ENCODE measurements at regions not wholly inside any gene's neighbourhood (a gene's known extent, or its start where the extent isn't known, plus 50 kb on each side); places are given as distances from the start of the nearest gene placed in this dataset.

GRCh38 chr1:222247811-222248310, 300.0 kb downstream of the HHIPL2 start:
- no peaks in the 10 kb centered on the region for H3K9me3 ChIP-seq (ENCODE audit: low read depth, low read length)
- H4K20me1 ChIP-seq (ENCODE audit: insufficient read depth, low read length), result no peaks in the 10 kb centered on the region
- H3K36me3 ChIP-seq (ENCODE audit: insufficient read depth, low read length), result no peaks in the 10 kb centered on the region
- peak; percentile 47 for DNase-seq (ENCODE audit: insufficient read length, low spot score, missing footprints)
- peaks cover 5% of the 10 kb centered on the region for H3K4me1 ChIP-seq (ENCODE audit: insufficient read depth, low read length)
- no peak for TF ChIP-seq CTCF (IDR thresholded peaks at IDR 0.05; ENCODE audit: extremely low read depth, low read depth, low read length)
- no peak overlapping the region for H3K27ac ChIP-seq (ENCODE audit: low read depth, low read length)
- no peak overlapping the region for H2AFZ ChIP-seq (ENCODE audit: low read length)
- H3K79me2 ChIP-seq (ENCODE audit: insufficient read depth, low read length), result no peaks in the 10 kb centered on the region
- H3K27me3 ChIP-seq (ENCODE audit: insufficient read depth, low read length), result no peaks in the 10 kb centered on the region
- no peak overlapping the region for H3K4me2 ChIP-seq (ENCODE audit: insufficient read depth, low read length)
- H3K4me3 ChIP-seq (ENCODE audit: insufficient read depth, low read length), result no peak overlapping the region

DNA sequence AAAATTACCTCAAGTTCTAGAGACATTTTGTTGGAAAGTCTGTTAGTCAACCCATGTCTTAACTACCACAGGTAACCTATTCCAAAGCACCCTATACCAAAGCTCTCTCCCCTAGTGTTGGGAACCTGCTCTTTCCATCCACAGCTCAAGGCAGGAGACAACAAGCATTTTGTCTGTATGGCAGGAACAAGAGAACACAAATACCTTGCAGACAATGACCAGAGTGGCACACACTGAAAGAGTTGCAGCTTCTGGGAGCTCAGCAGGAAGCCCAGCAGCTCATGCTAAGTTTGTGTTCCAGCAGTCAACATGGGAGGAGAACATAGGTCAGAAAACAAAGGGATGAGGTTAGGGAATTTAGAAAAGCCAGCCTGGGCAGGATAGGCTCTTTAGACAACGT, 300.8 kb downstream of the HHIPL2 start:
- peak overlapping the region; percentile 9 for H2AFZ ChIP-seq (ENCODE audit: low read length)
- no peak for DNase-seq (ENCODE audit: insufficient read length, low spot score, missing footprints)
- H4K20me1 ChIP-seq (ENCODE audit: insufficient read depth, low read length), result no peaks in the 10 kb centered on the region
- H3K9me3 ChIP-seq (ENCODE audit: low read depth, low read length), result no peaks in the 10 kb centered on the region
- no peak overlapping the region for H3K27ac ChIP-seq (ENCODE audit: low read depth, low read length)
- H3K4me1 ChIP-seq (ENCODE audit: insufficient read depth, low read length), result peaks cover 5% of the 10 kb centered on the region
- no peaks in the 10 kb centered on the region for H3K27me3 ChIP-seq (ENCODE audit: insufficient read depth, low read length)
- no peaks in the 10 kb centered on the region for H3K79me2 ChIP-seq (ENCODE audit: insufficient read depth, low read length)
- H3K4me3 ChIP-seq (ENCODE audit: insufficient read depth, low read length), result no peak overlapping the region
- no peaks in the 10 kb centered on the region for H3K36me3 ChIP-seq (ENCODE audit: insufficient read depth, low read length)
- no peak overlapping the region for H3K4me2 ChIP-seq (ENCODE audit: insufficient read depth, low read length)
- TF ChIP-seq CTCF (IDR thresholded peaks at IDR 0.05; ENCODE audit: extremely low read depth, low read depth, low read length), result no peak

- no peaks in the 10 kb centered on the region for H3K36me3 ChIP-seq (ENCODE audit: insufficient read depth, low read length)
- no peaks in the 10 kb centered on the region for H3K79me2 ChIP-seq (ENCODE audit: insufficient read depth, low read length)
- no peaks in the 10 kb centered on the region for H3K27me3 ChIP-seq (ENCODE audit: insufficient read depth, low read length)
- H3K4me2 ChIP-seq (ENCODE audit: insufficient read depth, low read length), result no peak overlapping the region
- no peak overlapping the region for H2AFZ ChIP-seq (ENCODE audit: low read length)
- H3K4me3 ChIP-seq (ENCODE audit: insufficient read depth, low read length), result no peak overlapping the region
- DNase-seq (ENCODE audit: insufficient read length, low spot score, missing footprints), result no peak
- no peaks in the 10 kb centered on the region for H4K20me1 ChIP-seq (ENCODE audit: insufficient read depth, low read length)
- no peaks in the 10 kb centered on the region for H3K9me3 ChIP-seq (ENCODE audit: low read depth, low read length)
- no peak overlapping the region for H3K27ac ChIP-seq (ENCODE audit: low read depth, low read length)
- TF ChIP-seq CTCF (IDR thresholded peaks at IDR 0.05; ENCODE audit: extremely low read depth, low read depth, low read length), result no peak
- H3K4me1 ChIP-seq (ENCODE audit: insufficient read depth, low read length), result peaks cover 9% of the 10 kb centered on the region
Measured at GRCh38 chr1:222243902-222244301, 304.0 kb downstream of the HHIPL2 start.

GRCh38 chr1:222242492-222242891, 305.4 kb downstream of the HHIPL2 start:
- Histone ChIP-seq H3K4me3 (ENCODE audit: insufficient read depth, low read length) (no peak overlapping the region), H4K20me1 (ENCODE audit: insufficient read depth, low read length) (no peaks in the 10 kb centered on the region), H3K79me2 (ENCODE audit: insufficient read depth, low read length) (no peaks in the 10 kb centered on the region), H3K4me1 (ENCODE audit: insufficient read depth, low read length) (peaks cover 9% of the 10 kb centered on the region), H3K9me3 (ENCODE audit: low read depth, low read length) (no peaks in the 10 kb centered on the region), H3K36me3 (ENCODE audit: insufficient read depth, low read length) (no peaks in the 10 kb centered on the region), H3K4me2 (ENCODE audit: insufficient read depth, low read length) (no peak overlapping the region), H3K27me3 (ENCODE audit: insufficient read depth, low read length) (no peaks in the 10 kb centered on the region), H3K27ac (ENCODE audit: low read depth, low read length) (no peak overlapping the region), H2AFZ (ENCODE audit: low read length) (no peak overlapping the region)
- no peak for TF ChIP-seq CTCF (IDR thresholded peaks at IDR 0.05; ENCODE audit: extremely low read depth, low read depth, low read length)
- no peak for DNase-seq (ENCODE audit: insufficient read length, low spot score, missing footprints)
